ENCODE measurements at regions not wholly inside any gene's neighbourhood (a gene's known extent, or its start where the extent isn't known, plus 50 kb on each side); places are given as distances from the start of the nearest gene placed in this dataset.

- TF ChIP-seq ZBTB33 (IDR thresholded peaks at IDR 0.05) (no peak), FOXA2 (IDR thresholded peaks at IDR 0.05) (no peak), HNF4A (conservative IDR thresholded peaks at IDR 0.05) (peak; percentile 24 to 48), HNF4G (IDR thresholded peaks at IDR 0.05) (no peak), EGR1 (IDR thresholded peaks at IDR 0.05; ENCODE audit: low read depth in 2 of 2) (no peak), CTCF (IDR thresholded peaks at IDR 0.05; ENCODE audit: low read depth, low read length, missing input control) (no peak), GABPA (IDR thresholded peaks at IDR 0.05 in 1 of 2, conservative IDR thresholded peaks at IDR 0.05 in 1 of 2) (no peak), TAF1 (conservative IDR thresholded peaks at IDR 0.05) (no peak), JUND (IDR thresholded peaks at IDR 0.05) (peak in 1 of 2 donors; percentile 58), RXRA (IDR thresholded peaks at IDR 0.05) (peak in 1 of 2 donors; percentile 23), NR2F2 (IDR thresholded peaks at IDR 0.05) (no peak), REST (IDR thresholded peaks at IDR 0.05) (no peak), SP1 (IDR thresholded peaks at IDR 0.05) (no peak), YY1 (IDR thresholded peaks at IDR 0.05) (no peak), FOXA1 (IDR thresholded peaks at IDR 0.05) (no peak), ATF3 (IDR thresholded peaks at IDR 0.05) (no peak), MAX (IDR thresholded peaks at IDR 0.05) (no peak), RAD21 (IDR thresholded peaks at IDR 0.05) (no peak)
- Histone ChIP-seq H3K4me1 (ENCODE audit: control insufficient read depth in 4 of 4, insufficient read depth in 4 of 4, low read length in 3 of 4) (peaks cover 0 to 18% (median 14%) of the 10 kb centered on the region in 4 donors), H3K9me3 (ENCODE audit: control insufficient read depth in 4 of 4, low read length in 3 of 4) (no peaks in the 10 kb centered on the region), H3K27ac (ENCODE audit: low read depth in 1 of 2, low read length in 2 of 2) (peak overlapping the region in 1 of 2 donors; percentile 91), H3K27me3 (ENCODE audit: control insufficient read depth in 4 of 4, insufficient read depth in 4 of 4, low read length in 3 of 4) (no peaks in the 10 kb centered on the region), H3K4me3 (ENCODE audit: low read depth in 1 of 3, low read length in 3 of 3) (no peak overlapping the region), H3K36me3 (ENCODE audit: control insufficient read depth in 4 of 4, insufficient read depth in 3 of 4, low read depth in 1 of 4, low read length in 3 of 4) (no peaks in the 10 kb centered on the region), H3K9ac (ENCODE audit: low read depth in 1 of 2, low read length in 2 of 2) (no peak overlapping the region)
- no peak for DNase-seq (ENCODE audit: low spot score)
- WGBS: 74% methylated on average over 3 of the region's 3 CpGs
Measured at GRCh38 chr2:16495509-16496208, 170.0 kb downstream of the CYRIA start.
